ENCODE measurements at regions not wholly inside any gene's neighbourhood (a gene's known extent, or its start where the extent isn't known, plus 50 kb on each side); places are given as distances from the start of the nearest gene placed in this dataset.
"Not testable (repeated sequence)": the region's sequence is repeated elsewhere in the genome, so short reads cannot be mapped to it uniquely, and the experiment has no call there.

GRCh38 chr15:56568466-56569167 is 103.7 kb upstream of the MNS1 start:
- H3K27ac ChIP-seq, result no peak overlapping the region
- intact Hi-C loops (cut with DNase I; ENCODE audit: low total_unique reads), result no loop called here
- no peaks in the 10 kb centered on the region for H3K36me3 ChIP-seq
- 85 to 91% (median 90%) methylated on average over 4 of the region's 4 CpGs for WGBS, 5 donors
- H3K9me3 ChIP-seq, result peaks cover 0 to 12% (median 7%) of the 10 kb centered on the region in 4 donors
- H3K4me3 ChIP-seq, result no peak overlapping the region
- no peaks in the 10 kb centered on the region for H3K27me3 ChIP-seq
- no peak for TF ChIP-seq CTCF (IDR thresholded peaks at IDR 0.05)
- no peak for TF ChIP-seq EP300 (IDR thresholded peaks at IDR 0.05)
- TF ChIP-seq POLR2A (IDR thresholded peaks at IDR 0.05), result no peak
- TF ChIP-seq POLR2AphosphoS5 (IDR thresholded peaks at IDR 0.05), result no peak
- H3K4me1 ChIP-seq, result no peaks in the 10 kb centered on the region
- DNase-seq, result no peak

- DNase-seq, result no peak
- intact Hi-C loops (cut with DNase I; ENCODE audit: low total_unique reads), result no loop called here
Measured at GRCh38 chr15:56557415-56557814, 92.5 kb upstream of the MNS1 start.

GRCh38 chr15:56553486-56553885 is 88.5 kb upstream of the MNS1 start:
- Histone ChIP-seq H3K4me3 (no peak overlapping the region), H3K9me3 (peaks cover 0 to 24% (median 8%) of the 10 kb centered on the region in 4 donors), H3K36me3 (no peaks in the 10 kb centered on the region), H3K27ac (no peak overlapping the region), H3K27me3 (no peaks in the 10 kb centered on the region), H3K4me1 (no peaks in the 10 kb centered on the region)
- 60 to 87% (median 72%) methylated on average over 1 of the region's 1 CpG for WGBS, 5 donors
- no peak for TF ChIP-seq CTCF (IDR thresholded peaks at IDR 0.05)
- intact Hi-C loops (cut with DNase I; ENCODE audit: low total_unique reads), result no loop called here
- DNase-seq, result no peak

More at GRCh38 chr15:56557415-56557814, 92.5 kb upstream of the MNS1 start:
- H3K27me3 ChIP-seq, result no peaks in the 10 kb centered on the region
- TF ChIP-seq CTCF (IDR thresholded peaks at IDR 0.05), result no peak
- TF ChIP-seq POLR2AphosphoS5 (IDR thresholded peaks at IDR 0.05), result no peak
- TF ChIP-seq POLR2A (IDR thresholded peaks at IDR 0.05), result no peak
- no peak for TF ChIP-seq EP300 (IDR thresholded peaks at IDR 0.05)
- no peak overlapping the region for H3K4me3 ChIP-seq
- H3K4me1 ChIP-seq, result no peaks in the 10 kb centered on the region
- peaks cover 0 to 24% (median 13%) of the 10 kb centered on the region in 4 donors for H3K9me3 ChIP-seq
- no peak overlapping the region for H3K27ac ChIP-seq
- H3K36me3 ChIP-seq, result no peaks in the 10 kb centered on the region

GRCh38 chr15:56552659-56553058 is 87.7 kb upstream of the MNS1 start:
- H3K9me3 ChIP-seq, result peaks cover 0 to 22% (median 7%) of the 10 kb centered on the region in 4 donors
- intact Hi-C loops (cut with DNase I; ENCODE audit: low total_unique reads), result no loop called here
- no peak overlapping the region for H3K27ac ChIP-seq
- no peak for DNase-seq
- no peaks in the 10 kb centered on the region for H3K36me3 ChIP-seq
- no peaks in the 10 kb centered on the region for H3K4me1 ChIP-seq
- TF ChIP-seq CTCF (IDR thresholded peaks at IDR 0.05), result no peak
- no peak for TF ChIP-seq POLR2A (IDR thresholded peaks at IDR 0.05)
- no peak for TF ChIP-seq POLR2AphosphoS5 (IDR thresholded peaks at IDR 0.05)
- TF ChIP-seq EP300 (IDR thresholded peaks at IDR 0.05), result no peak
- H3K27me3 ChIP-seq, result no peaks in the 10 kb centered on the region
- WGBS, 5 donors, result 80 to 90% (median 84%) methylated on average over 1 of the region's 1 CpG
- H3K4me3 ChIP-seq, result no peak overlapping the region

GRCh38 chr15:56540570-56540969 is 75.6 kb upstream of the MNS1 start:
- intact Hi-C loops (cut with DNase I; ENCODE audit: low total_unique reads); DNase-seq; H3K36me3 ChIP-seq; H3K27ac ChIP-seq; H3K4me1 ChIP-seq; H3K27me3 ChIP-seq; H3K4me3 ChIP-seq: not testable (repeated sequence)
- peaks cover 0 to 15% (median 11%) of the 10 kb centered on the region in 4 donors for H3K9me3 ChIP-seq
- WGBS, 5 donors, result 89 to 96% (median 90%) methylated on average over 14 to 24 of the region's 24 CpGs

GRCh38 chr15:56540157-56540556 is 75.2 kb upstream of the MNS1 start:
- intact Hi-C loops (cut with DNase I; ENCODE audit: low total_unique reads); DNase-seq; H3K4me3 ChIP-seq; H3K36me3 ChIP-seq; H3K4me1 ChIP-seq; H3K27ac ChIP-seq; H3K27me3 ChIP-seq: not testable (repeated sequence)
- peaks cover 0 to 11% (median 9%) of the 10 kb centered on the region in 4 donors for H3K9me3 ChIP-seq
- WGBS, 5 donors, result 95 to 98% (median 96%) methylated on average over 20 to 22 of the region's 22 CpGs

All from stomach (tissue), 8 donors.